HG02938 (cell line): ENCODE measurements at regions not wholly inside any gene's neighbourhood (a gene's known extent, or its start where the extent isn't known, plus 50 kb on each side); places are given as distances from the start of the nearest gene placed in this dataset.
"Not testable (repeated sequence)": the region's sequence is repeated elsewhere in the genome, so short reads cannot be mapped to it uniquely, and the experiment has no call there.

Experiments used
- ATAC-seq: cut with Tn5 transposase; IDR thresholded peaks from one replicate; pipeline ENCODE4 v1.9.1; 2021; ENCODE audit warnings: mild to moderate bottlenecking, moderate library complexity; ENCODE audit not compliant: unreplicated experiment

GRCh38 chr10:106089855-106090254 lies 1074.7 kb downstream of the SORCS1 start:
- ATAC-seq: no peak

- ATAC-seq: no peak
Observed at GRCh38 chr10:106086391-106086790, 1078.1 kb downstream of the SORCS1 start.

- ATAC-seq: no peak
Observed at GRCh38 chr10:106083572-106083971, 1080.9 kb downstream of the SORCS1 start.

GRCh38 chr10:106082865-106083264 lies 1081.6 kb downstream of the SORCS1 start:
- ATAC-seq: no peak

- no peak for ATAC-seq
Observed at GRCh38 chr10:106078895-106079576, 1085.5 kb downstream of the SORCS1 start.

GRCh38 chr10:106076496-106076895 lies 1088.0 kb downstream of the SORCS1 start:
- no peak for ATAC-seq

GRCh38 chr10:106053061-106053460 lies 1111.4 kb downstream of the SORCS1 start:
- no peak for ATAC-seq

GRCh38 chr10:106044503-106044902 lies 1120.0 kb downstream of the SORCS1 start:
- no peak for ATAC-seq

GRCh38 chr10:106043863-106044262 lies 1120.6 kb downstream of the SORCS1 start:
- no peak for ATAC-seq

GRCh38 chr10:106038246-106038645 lies 1126.3 kb downstream of the SORCS1 start:
- ATAC-seq: no peak

GRCh38 chr10:106033065-106033464 lies 1131.4 kb downstream of the SORCS1 start:
- no peak for ATAC-seq

GRCh38 chr10:106032450-106033002 lies 1132.0 kb downstream of the SORCS1 start:
- no peak for ATAC-seq

- ATAC-seq: no peak
Observed at GRCh38 chr10:106027240-106027639, 1137.3 kb downstream of the SORCS1 start.

GRCh38 chr10:106025208-106025811 lies 1139.2 kb downstream of the SORCS1 start:
- ATAC-seq: no peak

GRCh38 chr10:106023329-106023728 lies 1141.2 kb downstream of the SORCS1 start:
- ATAC-seq: no peak

- not testable (repeated sequence) for ATAC-seq
Observed at GRCh38 chr10:106019559-106019958, 1144.9 kb downstream of the SORCS1 start.

- ATAC-seq: not testable (repeated sequence)
Observed at GRCh38 chr10:106015369-106016199, 1148.9 kb downstream of the SORCS1 start.

- no peak for ATAC-seq
Observed at GRCh38 chr10:106011250-106011649, 1153.3 kb downstream of the SORCS1 start.

- ATAC-seq: no peak
Observed at GRCh38 chr10:106000721-106001120, 1163.8 kb downstream of the SORCS1 start.

GRCh38 chr10:105993609-105994008 lies 1170.9 kb downstream of the SORCS1 start:
- ATAC-seq: no peak

- ATAC-seq: no peak
Observed at GRCh38 chr10:105992928-105993327, 1171.6 kb downstream of the SORCS1 start.
